Fibroblast of lung (primary cell): ENCODE measurements at regions not wholly inside any gene's neighbourhood (a gene's known extent, or its start where the extent isn't known, plus 50 kb on each side); places are given as distances from the start of the nearest gene placed in this dataset.
"Not testable (repeated sequence)": the region's sequence is repeated elsewhere in the genome, so short reads cannot be mapped to it uniquely, and the experiment has no call there.

Experiments used
- DNase-seq, 2 donors: peaks; one replicate each; pipeline versions ENCODE4 v3.0.0 to v3.0.0-alpha.2; 2010; ENCODE audit warnings: low read depth in 2 of 2
- H2AFZ ChIP-seq: 2 replicates; pipeline ENCODE4 v1.5.1; 2012; ENCODE audit warnings: low read length, control low read depth, inconsistent platforms
- H3K27ac ChIP-seq: 2 replicates; pipeline ENCODE4 v1.5.1; 2011; ENCODE audit warnings: low read length, control low read depth; ENCODE audit not compliant: insufficient read depth
- H3K27me3 ChIP-seq: 2 replicates; pipeline ENCODE4 v1.5.1; 2011; ENCODE audit warnings: mild to moderate bottlenecking, low read length; ENCODE audit not compliant: control insufficient read depth, insufficient read depth
- H3K36me3 ChIP-seq: 2 replicates; pipeline ENCODE4 v1.5.1; 2011; ENCODE audit warnings: low read length; ENCODE audit not compliant: control insufficient read depth, insufficient read depth
- H3K4me1 ChIP-seq: 2 replicates; pipeline ENCODE4 v1.5.1; 2011; ENCODE audit warnings: low read length; ENCODE audit not compliant: control insufficient read depth, insufficient read depth; ENCODE audit errors: extremely low read depth
- H3K4me2 ChIP-seq: 2 replicates; pipeline ENCODE4 v1.5.1; 2011; ENCODE audit warnings: low read length, control low read depth; ENCODE audit not compliant: insufficient read depth; ENCODE audit errors: extremely low read depth
- H3K4me3 ChIP-seq, 4 experiments: fragments of 200-600 bp in 1 of 4; sonication (generic) in 1 of 4; replicated peaks in 1 of 4; 2 replicates each; pipeline ENCODE4 v1.5.1; 2011 to 2016; ENCODE audit warnings: low read length in 4 of 4, low read depth in 3 of 4, mild to moderate bottlenecking in 3 of 4, control low read depth in 2 of 4, inconsistent platforms in 1 of 4, mixed read lengths in 1 of 4; ENCODE audit not compliant: insufficient read depth in 1 of 4; ENCODE audit errors: control extremely low read depth in 1 of 4
- H3K79me2 ChIP-seq: 2 replicates; pipeline ENCODE4 v1.5.1; 2012; ENCODE audit warnings: mild to moderate bottlenecking, low read length, inconsistent platforms; ENCODE audit not compliant: control insufficient read depth, insufficient read depth
- H3K9ac ChIP-seq: 2 replicates; pipeline ENCODE4 v1.5.1; 2011; ENCODE audit warnings: mild to moderate bottlenecking, low read length, control low read depth; ENCODE audit not compliant: insufficient read depth
- H3K9me3 ChIP-seq: 2 replicates; pipeline ENCODE4 v1.5.1; 2012; ENCODE audit warnings: low read depth, low read length; ENCODE audit not compliant: control insufficient read depth, insufficient read depth
- H4K20me1 ChIP-seq: 2 replicates; pipeline ENCODE4 v1.5.1; 2011; ENCODE audit warnings: low read length; ENCODE audit not compliant: control insufficient read depth, insufficient read depth; ENCODE audit errors: extremely low read depth
- CTCF ChIP-seq, 2 donors: IDR thresholded peaks in 1 of 2; conservative IDR thresholded peaks in 1 of 2; 1 replicate in 1 of 2; 2 replicates in 1 of 2; pipeline ENCODE4 v1.5.1; 2011 to 2012; ENCODE audit warnings: low read length in 2 of 2, control low read depth in 1 of 2, inconsistent platforms in 1 of 2, low read depth in 1 of 2, mild to moderate bottlenecking in 1 of 2
- EZH2 ChIP-seq: IDR thresholded peaks from 2 replicates; pipeline ENCODE4 v1.5.1; 2012; ENCODE audit warnings: low read length, control low read depth, mild to moderate bottlenecking; ENCODE audit errors: missing control alignments

- Histone ChIP-seq H2AFZ (no peak overlapping the region), H4K20me1 (no peaks in the 10 kb centered on the region), H3K4me2 (no peak overlapping the region), H3K79me2 (no peaks in the 10 kb centered on the region), H3K36me3 (no peaks in the 10 kb centered on the region), H3K4me1 (no peaks in the 10 kb centered on the region), H3K9ac (no peak overlapping the region), H3K27ac (no peak overlapping the region), H3K4me3 (no peak overlapping the region), H3K9me3 (no peaks in the 10 kb centered on the region), H3K27me3 (no peaks in the 10 kb centered on the region)
- TF ChIP-seq CTCF (conservative IDR thresholded peaks at IDR 0.05 in 1 of 2, IDR thresholded peaks at IDR 0.05 in 1 of 2; ENCODE audit: low read depth in 1 of 2, low read length in 2 of 2) (no peak), EZH2 (no peak)
- DNase-seq = no peak
Measured at GRCh38 chr12:13900718-13901117, 80.7 kb downstream of the GRIN2B start.

DNA sequence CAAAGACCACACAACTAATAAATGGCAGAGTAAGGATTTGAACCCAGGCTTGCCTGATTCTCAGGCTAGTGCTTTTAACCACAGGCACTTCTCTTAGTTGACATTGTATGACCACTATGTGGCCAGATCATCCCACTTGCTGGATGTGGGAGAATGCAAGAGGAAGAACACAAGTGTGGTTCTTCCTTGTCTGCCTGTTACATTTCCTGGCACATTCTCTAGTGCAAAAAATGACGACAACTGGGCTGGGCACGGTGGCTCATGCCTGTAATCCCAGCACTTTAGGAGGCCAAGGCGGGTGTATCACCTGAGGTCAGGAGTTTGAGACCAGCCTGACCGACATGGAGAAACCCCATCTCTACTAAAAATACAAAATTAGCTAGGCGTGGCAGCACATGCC, 83.0 kb downstream of the GRIN2B start:
- H3K4me3 ChIP-seq, H3K9me3 ChIP-seq, DNase-seq, H3K9ac ChIP-seq, H3K36me3 ChIP-seq, H3K27me3 ChIP-seq, H3K4me2 ChIP-seq, H2AFZ ChIP-seq, H3K27ac ChIP-seq, H4K20me1 ChIP-seq, H3K79me2 ChIP-seq, H3K4me1 ChIP-seq: not testable (repeated sequence)

- DNase-seq = no peak
Measured at GRCh38 chr12:13897811-13898210, 83.6 kb downstream of the GRIN2B start.

More at GRCh38 chr12:13897811-13898210, 83.6 kb downstream of the GRIN2B start:
- Histone ChIP-seq H3K4me3 (no peak overlapping the region), H3K9ac (no peak overlapping the region), H2AFZ (no peak overlapping the region), H3K27ac (no peak overlapping the region), H3K79me2 (no peaks in the 10 kb centered on the region), H3K4me1 (no peaks in the 10 kb centered on the region), H3K4me2 (no peak overlapping the region), H4K20me1 (no peaks in the 10 kb centered on the region), H3K9me3 (no peaks in the 10 kb centered on the region), H3K36me3 (no peaks in the 10 kb centered on the region), H3K27me3 (no peaks in the 10 kb centered on the region)
- TF ChIP-seq EZH2 (no peak), CTCF (conservative IDR thresholded peaks at IDR 0.05 in 1 of 2, IDR thresholded peaks at IDR 0.05 in 1 of 2; ENCODE audit: low read depth in 1 of 2, low read length in 2 of 2) (no peak)
